NB4 (cell line): ENCODE measurements at regions not wholly inside any gene's neighbourhood (a gene's known extent, or its start where the extent isn't known, plus 50 kb on each side); places are given as distances from the start of the nearest gene placed in this dataset.

Experiments used
- DNase-seq: peaks from one replicate; pipeline ENCODE4 v3.0.0; 2010; ENCODE audit warnings: low read depth
- H3K4me3 ChIP-seq: one replicate; pipeline ENCODE4 v1.5.1; 2011; ENCODE audit warnings: mild to moderate bottlenecking, low read depth, low read length, moderate library complexity
- CTCF ChIP-seq: IDR thresholded peaks from one replicate; pipeline ENCODE4 v1.5.1; 2012; ENCODE audit warnings: low read depth, low read length
- MAX ChIP-seq: IDR thresholded peaks from 2 replicates; pipeline ENCODE4 v1.6.1; 2011; ENCODE audit warnings: low read depth, low read length
- MYC ChIP-seq: IDR thresholded peaks from 2 replicates; pipeline ENCODE4 v1.6.1; 2011; ENCODE audit warnings: low read depth, low read length
- POLR2A ChIP-seq: IDR thresholded peaks from 2 replicates; pipeline ENCODE4 v1.6.1; 2011; ENCODE audit warnings: mild to moderate bottlenecking; ENCODE audit not compliant: insufficient read length; ENCODE audit errors: extremely low read depth

GRCh38 chr11:116352881-116353280 lies 419.9 kb downstream of the BUD13 start:
- no peak for DNase-seq
- TF ChIP-seq POLR2A (no peak), MYC (no peak), MAX (no peak), CTCF (no peak)

GRCh38 chr11:116348226-116348625 lies 424.6 kb downstream of the BUD13 start:
- H3K4me3 ChIP-seq: no peak overlapping the region
- DNase-seq: no peak
- no peak for TF ChIP-seq POLR2A
- TF ChIP-seq MYC: no peak
- TF ChIP-seq CTCF: no peak
- TF ChIP-seq MAX: no peak

More at GRCh38 chr11:116352881-116353280, 419.9 kb downstream of the BUD13 start:
- H3K4me3 ChIP-seq: no peak overlapping the region

GRCh38 chr11:116345575-116345974 lies 427.2 kb downstream of the BUD13 start:
- DNase-seq: no peak
- TF ChIP-seq MYC (no peak), MAX (no peak), CTCF (no peak), POLR2A (no peak)
- H3K4me3 ChIP-seq: no peak overlapping the region

- no peak for TF ChIP-seq POLR2A
- no peak for TF ChIP-seq CTCF
- TF ChIP-seq MYC: no peak
- no peak for TF ChIP-seq MAX
- no peak overlapping the region for H3K4me3 ChIP-seq
- no peak for DNase-seq
These were observed 428.2 kb downstream of the BUD13 start for GRCh38 chr11:116344601-116345000.

- no peak overlapping the region for H3K4me3 ChIP-seq
- DNase-seq: no peak
- TF ChIP-seq MYC (no peak), POLR2A (no peak), CTCF (no peak), MAX (no peak)
These were observed 429.5 kb downstream of the BUD13 start for GRCh38 chr11:116343270-116343669.

GRCh38 chr11:116342148-116342547 lies 430.6 kb downstream of the BUD13 start:
- TF ChIP-seq MAX (no peak), CTCF (no peak), MYC (no peak), POLR2A (no peak)
- DNase-seq: no peak
- H3K4me3 ChIP-seq: no peak overlapping the region
